ENCODE measurements at regions not wholly inside any gene's neighbourhood (a gene's known extent, or its start where the extent isn't known, plus 50 kb on each side); places are given as distances from the start of the nearest gene placed in this dataset.

DNA sequence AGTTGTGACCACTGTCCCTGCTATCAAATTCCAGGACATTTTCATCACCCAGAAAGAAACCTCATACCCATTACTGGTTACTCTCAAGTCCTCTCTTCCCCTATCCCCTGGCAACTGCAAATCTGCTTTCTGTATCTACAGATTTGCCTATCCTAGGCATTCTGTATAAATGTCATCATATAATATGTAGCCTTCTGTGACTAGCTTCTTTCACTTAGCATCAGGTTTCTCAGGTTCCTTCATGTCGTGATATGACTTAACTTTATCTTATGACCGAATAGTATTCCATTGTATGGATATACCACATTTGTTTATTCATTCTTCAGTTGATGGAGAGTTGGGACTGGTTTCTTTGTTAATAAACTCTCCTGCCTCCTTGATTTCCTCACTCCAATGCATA is 60.5 kb downstream of the PMAIP1 start:
- CTCF ChIA-PET, result interaction anchor here (0.6 kb wide), 1 partner anchor 55 kb away, joined by 4 read pairs; no protein-coding TSS in a partner anchor
- H3K27ac ChIP-seq, result no peak overlapping the region
- TF ChIP-seq, protein P1, sequence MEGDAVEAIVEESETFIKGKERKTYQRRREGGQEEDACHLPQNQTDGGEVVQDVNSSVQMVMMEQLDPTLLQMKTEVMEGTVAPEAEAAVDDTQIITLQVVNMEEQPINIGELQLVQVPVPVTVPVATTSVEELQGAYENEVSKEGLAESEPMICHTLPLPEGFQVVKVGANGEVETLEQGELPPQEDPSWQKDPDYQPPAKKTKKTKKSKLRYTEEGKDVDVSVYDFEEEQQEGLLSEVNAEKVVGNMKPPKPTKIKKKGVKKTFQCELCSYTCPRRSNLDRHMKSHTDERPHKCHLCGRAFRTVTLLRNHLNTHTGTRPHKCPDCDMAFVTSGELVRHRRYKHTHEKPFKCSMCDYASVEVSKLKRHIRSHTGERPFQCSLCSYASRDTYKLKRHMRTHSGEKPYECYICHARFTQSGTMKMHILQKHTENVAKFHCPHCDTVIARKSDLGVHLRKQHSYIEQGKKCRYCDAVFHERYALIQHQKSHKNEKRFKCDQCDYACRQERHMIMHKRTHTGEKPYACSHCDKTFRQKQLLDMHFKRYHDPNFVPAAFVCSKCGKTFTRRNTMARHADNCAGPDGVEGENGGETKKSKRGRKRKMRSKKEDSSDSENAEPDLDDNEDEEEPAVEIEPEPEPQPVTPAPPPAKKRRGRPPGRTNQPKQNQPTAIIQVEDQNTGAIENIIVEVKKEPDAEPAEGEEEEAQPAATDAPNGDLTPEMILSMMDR (conservative IDR thresholded peaks at IDR 0.05; ENCODE audit: low read depth), result no peak
- no peak for DNase-seq (ENCODE audit: low spot score)
- POLR2A ChIA-PET (ENCODE audit: low non-redundant PET), result no interaction called here

DNA sequence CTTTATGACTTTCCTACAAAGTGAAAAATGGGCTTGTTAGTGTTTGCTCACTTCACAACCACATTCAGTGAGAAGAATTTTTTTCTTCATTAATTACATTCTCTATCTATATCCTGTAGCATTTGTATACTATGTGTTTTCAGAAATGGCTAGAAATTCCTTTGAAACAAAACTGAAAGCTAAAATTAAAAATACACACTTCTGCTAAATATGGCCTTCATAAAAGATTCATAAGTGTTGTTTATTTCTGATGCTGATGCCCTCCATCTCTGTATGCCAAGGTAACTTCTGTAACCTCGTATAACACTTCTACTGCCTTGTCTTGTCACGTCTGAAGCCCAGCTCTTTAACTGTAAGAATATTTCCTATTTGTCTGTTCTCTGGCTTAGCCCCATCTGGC is 59.8 kb downstream of the PMAIP1 start:
- ChIA-PET POLR2A (ENCODE audit: low non-redundant PET) (no interaction called here), CTCF (interaction anchor here (0.6 kb wide), 1 partner anchor 55 kb away, joined by 4 read pairs; no protein-coding TSS in a partner anchor)
- H3K27ac ChIP-seq, result no peak overlapping the region
- DNase-seq (ENCODE audit: low spot score), result no peak
- TF ChIP-seq, protein P1 (conservative IDR thresholded peaks at IDR 0.05; ENCODE audit: low read depth), result no peak

DNA sequence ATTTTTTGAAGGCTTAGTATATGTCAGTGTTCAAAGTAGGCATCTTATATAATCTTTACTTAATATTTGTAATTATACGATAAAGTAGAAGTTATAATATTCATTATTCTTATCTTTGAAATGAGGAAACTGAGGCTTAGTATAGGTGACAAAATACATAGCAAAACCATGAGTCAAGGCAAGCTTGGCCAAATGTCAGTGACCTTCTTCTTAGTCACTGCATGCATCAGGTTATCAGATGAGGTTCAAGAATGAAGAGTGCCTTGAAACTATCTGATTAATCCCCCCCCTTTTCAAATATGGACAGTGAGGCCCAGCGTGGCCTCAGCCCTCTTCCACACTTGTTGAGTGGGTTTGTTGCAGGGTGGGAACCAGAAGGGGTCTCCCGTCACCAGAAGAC is 59.3 kb downstream of the PMAIP1 start:
- ChIA-PET POLR2A (ENCODE audit: low non-redundant PET) (no interaction called here), CTCF (no interaction called here)
- no peak for DNase-seq (ENCODE audit: low spot score)
- H3K27ac ChIP-seq, result no peak overlapping the region
- TF ChIP-seq, protein P1 (conservative IDR thresholded peaks at IDR 0.05; ENCODE audit: low read depth), result no peak

DNA sequence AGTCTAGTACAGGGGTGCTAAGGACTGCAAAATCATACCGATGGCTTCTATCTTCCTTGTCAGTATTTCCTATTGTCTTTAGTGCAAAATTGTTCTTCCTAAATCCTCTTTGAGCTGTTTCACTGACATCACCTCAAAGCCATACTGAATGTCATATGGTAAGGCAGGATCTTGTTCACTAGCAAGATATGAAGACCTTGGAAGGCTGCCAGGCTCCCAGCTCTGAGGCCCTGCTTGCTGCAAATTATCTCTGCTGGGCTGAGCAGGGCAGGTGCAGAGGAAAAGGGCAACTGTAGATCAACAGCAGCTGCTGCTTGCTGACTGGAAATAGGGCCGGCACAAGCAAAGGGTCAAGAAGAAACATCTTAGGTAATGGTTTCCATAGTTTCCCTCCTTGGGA is 58.2 kb downstream of the PMAIP1 start:
- CTCF ChIA-PET, result no interaction called here
- POLR2A ChIA-PET (ENCODE audit: low non-redundant PET), result no interaction called here
- no peak overlapping the region for H3K27ac ChIP-seq
- TF ChIP-seq, protein P1 (conservative IDR thresholded peaks at IDR 0.05; ENCODE audit: low read depth), result no peak
- DNase-seq (ENCODE audit: low spot score), result no peak

DNA sequence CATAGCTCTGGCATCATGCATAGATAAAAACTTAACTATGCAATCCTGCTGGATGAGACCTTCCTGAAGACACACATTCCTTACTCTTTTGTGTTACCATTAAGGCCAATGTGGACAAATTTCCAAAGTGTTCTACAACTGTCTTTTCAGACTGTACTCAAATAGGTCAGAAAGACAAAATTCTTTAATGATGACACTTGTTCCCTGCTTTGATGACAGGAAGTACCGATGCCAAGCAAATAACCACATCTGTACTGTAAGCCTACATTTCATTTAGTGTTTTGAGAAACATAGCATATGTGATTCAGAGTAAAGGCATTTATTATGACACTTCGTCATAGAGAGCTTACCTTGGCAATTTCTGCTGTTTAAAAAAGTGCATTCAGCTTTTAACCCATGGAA is 55.0 kb downstream of the PMAIP1 start:
- CTCF ChIA-PET, result no interaction called here
- TF ChIP-seq, protein P1 (conservative IDR thresholded peaks at IDR 0.05; ENCODE audit: low read depth), result no peak
- DNase-seq (ENCODE audit: low spot score), result no peak
- POLR2A ChIA-PET (ENCODE audit: low non-redundant PET), result interaction anchor here (0.9 kb wide), 1 partner anchor 55 kb away, joined by 3 read pairs; the partner anchor contains the start of gene PMAIP1
- H3K27ac ChIP-seq, result no peak overlapping the region

DNA sequence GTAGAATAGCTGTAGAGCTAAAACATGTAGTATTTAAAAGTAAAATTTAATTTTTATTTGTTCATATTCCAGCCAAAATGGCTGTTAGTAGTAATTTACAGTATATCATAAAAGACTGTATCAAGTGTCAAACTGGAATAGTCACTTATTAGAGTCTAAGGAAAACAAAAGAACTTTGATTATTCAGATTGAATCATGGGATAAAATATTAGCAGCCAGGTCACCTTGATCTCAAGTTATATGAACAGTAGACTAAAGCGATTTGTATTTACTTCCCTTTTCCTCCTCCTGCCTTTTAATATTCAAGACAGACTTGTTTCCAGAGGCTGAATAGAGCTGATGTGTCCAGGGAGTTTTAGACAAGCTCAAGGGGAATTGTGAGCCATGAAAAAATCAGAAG is 54.4 kb downstream of the PMAIP1 start:
- TF ChIP-seq, protein P1 (conservative IDR thresholded peaks at IDR 0.05; ENCODE audit: low read depth), result no peak
- ChIA-PET CTCF (interaction anchor here (0.6 kb wide), 1 partner anchor 14 kb away, joined by 4 read pairs; no protein-coding TSS in a partner anchor), POLR2A (ENCODE audit: low non-redundant PET) (interaction anchor here (0.9 kb wide), 1 partner anchor 55 kb away, joined by 3 read pairs; the partner anchor contains the start of gene PMAIP1)
- no peak overlapping the region for H3K27ac ChIP-seq
- DNase-seq (ENCODE audit: low spot score), result no peak

Data from RWPE1 (cell line).